SU-DHL-6 (cell line): ENCODE measurements at regions not wholly inside any gene's neighbourhood (a gene's known extent, or its start where the extent isn't known, plus 50 kb on each side); places are given as distances from the start of the nearest gene placed in this dataset.

Experiments
- H2AFZ ChIP-seq: fragments of 200-600 bp; sonication (generic); 2 replicates; pipeline ENCODE4 v1.6.1; 2014; ENCODE audit warnings: low read depth, mild to moderate bottlenecking, moderate library complexity, mixed read lengths, antibody characterized with exemption, low read length; ENCODE audit not compliant: severe bottlenecking
- H3F3A ChIP-seq: fragments of 200-600 bp; shearing (Covaris generic); 2 replicates; pipeline ENCODE4 v1.6.0; 2016; ENCODE audit warnings: antibody characterized with exemption, mild to moderate bottlenecking; ENCODE audit not compliant: insufficient read depth
- H3K27ac ChIP-seq: fragments of 200-600 bp; sonication (generic); 2 replicates; pipeline ENCODE4 v1.5.1; 2016; ENCODE audit warnings: low read depth, mild to moderate bottlenecking, low read length, moderate library complexity, mixed read lengths
- H3K27me3 ChIP-seq: fragments of 200-600 bp; sonication (generic), shearing (Covaris generic); 2 replicates; pipeline ENCODE4 v1.6.0; 2014; ENCODE audit warnings: mild to moderate bottlenecking, low read length
- H3K36me3 ChIP-seq: fragments of 200-600 bp; sonication (generic); 2 replicates; pipeline ENCODE4 v1.6.1; 2014; ENCODE audit warnings: mild to moderate bottlenecking, low read length, mixed read lengths
- H3K4me2 ChIP-seq: fragments of 300-600, 200-600 bp; shearing (Covaris generic), sonication (generic); 2 replicates; pipeline ENCODE4 v1.6.0; 2014; ENCODE audit warnings: low read length, low read depth, mild to moderate bottlenecking; ENCODE audit not compliant: poor library complexity, severe bottlenecking
- H3K4me3 ChIP-seq: fragments of 200-600 bp; sonication (generic); 2 replicates; pipeline ENCODE4 v1.5.1; 2014; ENCODE audit warnings: antibody characterized with exemption, low read length, mild to moderate bottlenecking, mixed read lengths; ENCODE audit not compliant: insufficient read depth, poor library complexity, severe bottlenecking
- H3K79me2 ChIP-seq: fragments of 200-600 bp; sonication (generic); 2 replicates; pipeline ENCODE4 v1.6.1; 2014; ENCODE audit warnings: mild to moderate bottlenecking, low read length, moderate library complexity; ENCODE audit not compliant: insufficient read depth
- H3K9ac ChIP-seq: fragments of 200-600 bp; sonication (generic); 2 replicates; pipeline ENCODE4 v1.7.0; 2014; ENCODE audit warnings: mild to moderate bottlenecking, low read length
- H3K9me2 ChIP-seq: fragments of 200-600 bp; sonication (generic); replicated peaks from 2 replicates; pipeline ENCODE4 v1.6.1; 2014; ENCODE audit warnings: low read length; ENCODE audit not compliant: insufficient read depth
- H3K9me3 ChIP-seq: fragments of 200-600 bp; sonication (generic); 2 replicates; pipeline ENCODE4 v1.6.1; 2014; ENCODE audit warnings: low read length, mixed read lengths; ENCODE audit not compliant: insufficient read depth
- H4K20me1 ChIP-seq: fragments of 200-600 bp; sonication (generic); 2 replicates; pipeline ENCODE4 v1.6.1; 2014; ENCODE audit warnings: low read depth, mild to moderate bottlenecking, antibody characterized with exemption, low read length, moderate library complexity, mixed read lengths
- CTCF ChIP-seq: fragments of 200-600 bp; sonication (generic); IDR thresholded peaks from one replicate; pipeline ENCODE4 v1.5.1; 2017; ENCODE audit warnings: antibody characterized with exemption, mild to moderate bottlenecking, low read length, moderate library complexity; ENCODE audit not compliant: insufficient read depth, poor library complexity, severe bottlenecking
- EZH2phosphoT487 ChIP-seq: fragments of 200-600 bp; sonication (generic), shearing (Covaris generic); conservative IDR thresholded peaks from 2 replicates; pipeline ENCODE4 v1.6.1; 2018; ENCODE audit warnings: mild to moderate bottlenecking, antibody characterized with exemption, low read length, moderate library complexity, mixed read lengths

GRCh38 chr3:44132593-44132992 is 109.1 kb upstream of the TOPAZ1 start:
- no peak for TF ChIP-seq CTCF
- TF ChIP-seq EZH2phosphoT487 = no peak
- H3K4me3 ChIP-seq = no peak overlapping the region

GRCh38 chr3:44136421-44136820 is 105.3 kb upstream of the TOPAZ1 start:
- Histone ChIP-seq H3K27ac (no peak overlapping the region), H3K4me2 (no peak overlapping the region), H4K20me1 (no peaks in the 10 kb centered on the region), H3F3A (no peaks in the 10 kb centered on the region), H3K79me2 (no peaks in the 10 kb centered on the region), H3K4me3 (no peak overlapping the region), H2AFZ (no peak overlapping the region), H3K9me3 (no peaks in the 10 kb centered on the region; the same call in 1 of the 2 replicates), H3K36me3 (no peaks in the 10 kb centered on the region), H3K9me2 (no peaks in the 10 kb centered on the region), H3K9ac (no peak overlapping the region), H3K27me3 (peaks cover 3% of the 10 kb centered on the region; the same call in 1 of the 2 replicates)
- TF ChIP-seq EZH2phosphoT487 (no peak), CTCF (no peak)

More at GRCh38 chr3:44132593-44132992, 109.1 kb upstream of the TOPAZ1 start:
- no peak overlapping the region for H2AFZ ChIP-seq
- H3K4me2 ChIP-seq = no peak overlapping the region
- H3K27ac ChIP-seq = no peak overlapping the region
- H3F3A ChIP-seq = no peaks in the 10 kb centered on the region
- H3K27me3 ChIP-seq = peaks cover 3% of the 10 kb centered on the region; the same call in 1 of the 2 replicates
- H3K9me3 ChIP-seq = no peaks in the 10 kb centered on the region
- H3K36me3 ChIP-seq = no peaks in the 10 kb centered on the region
- H4K20me1 ChIP-seq = no peaks in the 10 kb centered on the region
- H3K9ac ChIP-seq = no peak overlapping the region
- H3K79me2 ChIP-seq = no peaks in the 10 kb centered on the region
- H3K9me2 ChIP-seq = no peaks in the 10 kb centered on the region

GRCh38 chr3:44146073-44146472 is 95.6 kb upstream of the TOPAZ1 start:
- H3F3A ChIP-seq = no peaks in the 10 kb centered on the region
- no peaks in the 10 kb centered on the region for H3K27me3 ChIP-seq
- H3K4me3 ChIP-seq = no peak overlapping the region
- H3K79me2 ChIP-seq = no peaks in the 10 kb centered on the region
- H2AFZ ChIP-seq = no peak overlapping the region
- H3K9me2 ChIP-seq = no peaks in the 10 kb centered on the region
- no peak for TF ChIP-seq CTCF
- TF ChIP-seq EZH2phosphoT487 = no peak
- H3K27ac ChIP-seq = no peak overlapping the region
- no peaks in the 10 kb centered on the region for H4K20me1 ChIP-seq
- H3K36me3 ChIP-seq = no peaks in the 10 kb centered on the region
- H3K9ac ChIP-seq = no peak overlapping the region
- H3K9me3 ChIP-seq = no peaks in the 10 kb centered on the region; the same call in 1 of the 2 replicates
- H3K4me2 ChIP-seq = no peak overlapping the region
